ENCODE measurements at regions not wholly inside any gene's neighbourhood (a gene's known extent, or its start where the extent isn't known, plus 50 kb on each side); places are given as distances from the start of the nearest gene placed in this dataset.

- no peak overlapping the region for H3K4me3 ChIP-seq (ENCODE audit: low read depth in 2 of 2, low read length in 2 of 2)
- H3K27me3 ChIP-seq (ENCODE audit: control insufficient read depth, insufficient read depth, low read length) = peaks cover 8% of the 10 kb centered on the region; the same call in 1 of the 2 replicates
- DNase-seq (ENCODE audit: low read depth, low spot score) = no peak
- in situ Hi-C loops (cut with HindIII; ENCODE audit: low pct_unique_long_range_greater_than_20kb, low sequenced_read_pairs) (no loop called here), intact Hi-C loops (cut with micrococcal nuclease; ENCODE audit: unreplicated experiment) (no loop called here)
- ChIA-PET POLR2A (no interaction called here), CTCF (no interaction called here)
- no peak for ATAC-seq
- TF ChIP-seq CTCF (IDR thresholded peaks at IDR 0.05) = no peak
- no peak for TF ChIP-seq REST (IDR thresholded peaks at IDR 0.05; ENCODE audit: insufficient read depth in 1 of 2, low read depth in 2 of 2, low read length in 1 of 2)
- no peak for TF ChIP-seq TCF7L2 (IDR thresholded peaks at IDR 0.05; ENCODE audit: low read depth, low read length)
- no peak for TF ChIP-seq SIN3A (IDR thresholded peaks at IDR 0.05; ENCODE audit: borderline replicate concordance, insufficient read depth, low read depth, low read length)
- no peak for TF ChIP-seq POLR2AphosphoS5 (IDR thresholded peaks at IDR 0.05; ENCODE audit: low read depth, low read length)
- no peaks in the 10 kb centered on the region for H3K9me3 ChIP-seq (ENCODE audit: control insufficient read depth, insufficient read depth, low read depth, low read length)
- no peaks in the 10 kb centered on the region for H3K4me1 ChIP-seq (ENCODE audit: control insufficient read depth, insufficient read depth, low read length)
- H3K27ac ChIP-seq (ENCODE audit: low read length) = no peak overlapping the region
- no TSS peak for BruUV-seq (replicated peaks)
- no peaks in the 10 kb centered on the region for H3K36me3 ChIP-seq (ENCODE audit: control insufficient read depth, insufficient read depth, low read length)
These were observed 143.8 kb upstream of the BMPER start for GRCh38 chr7:33761449-33762080.

DNA sequence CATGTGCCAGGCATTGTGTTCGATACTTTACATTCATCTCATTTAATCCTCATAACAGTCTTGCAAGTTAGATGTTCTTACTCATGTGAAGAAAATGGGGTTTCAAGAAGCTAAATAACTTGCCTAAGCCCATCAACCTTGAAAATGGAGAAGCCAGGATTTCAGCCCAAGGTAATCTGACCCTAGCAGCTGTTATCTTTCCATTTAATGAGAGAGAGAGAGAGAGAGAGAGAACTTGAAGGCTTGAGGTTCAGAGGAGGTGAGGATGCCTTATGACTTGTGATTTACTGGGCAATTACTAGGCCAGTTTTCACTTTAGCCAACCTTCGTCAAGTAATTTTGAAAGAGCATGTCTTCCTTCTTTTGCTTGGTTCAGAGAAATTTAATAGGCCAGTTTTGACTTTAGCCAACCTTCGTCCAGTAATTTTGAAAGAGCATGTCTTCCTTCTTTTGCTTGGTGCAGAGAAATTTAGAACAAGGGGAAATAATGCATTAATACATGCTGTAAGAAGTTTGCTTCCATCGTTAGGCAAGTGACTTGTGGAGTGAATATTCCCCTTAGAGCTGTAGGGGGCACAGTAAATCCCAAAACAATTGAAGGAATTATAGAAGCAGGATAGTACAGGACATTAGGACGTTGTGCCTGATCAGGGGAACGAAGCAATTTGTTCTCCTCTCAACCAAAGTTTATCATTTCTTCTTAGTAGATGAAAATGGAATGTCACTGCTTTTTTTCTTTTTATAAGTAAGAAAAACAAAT, 143.0 kb upstream of the BMPER start:
- Histone ChIP-seq H3K27ac (ENCODE audit: low read length) (no peak overlapping the region), H3K4me1 (ENCODE audit: control insufficient read depth, insufficient read depth, low read length) (no peaks in the 10 kb centered on the region), H3K4me3 (ENCODE audit: low read depth in 2 of 2, low read length in 2 of 2) (no peak overlapping the region), H3K36me3 (ENCODE audit: control insufficient read depth, insufficient read depth, low read length) (no peaks in the 10 kb centered on the region), H3K27me3 (ENCODE audit: control insufficient read depth, insufficient read depth, low read length) (peaks cover 8% of the 10 kb centered on the region; the same call in 1 of the 2 replicates), H3K9me3 (ENCODE audit: control insufficient read depth, insufficient read depth, low read depth, low read length) (no peaks in the 10 kb centered on the region)
- TF ChIP-seq SIN3A (IDR thresholded peaks at IDR 0.05; ENCODE audit: borderline replicate concordance, insufficient read depth, low read depth, low read length) (no peak), CTCF (IDR thresholded peaks at IDR 0.05) (no peak), POLR2AphosphoS5 (IDR thresholded peaks at IDR 0.05; ENCODE audit: low read depth, low read length) (no peak), TCF7L2 (IDR thresholded peaks at IDR 0.05; ENCODE audit: low read depth, low read length) (no peak), REST (IDR thresholded peaks at IDR 0.05; ENCODE audit: insufficient read depth in 1 of 2, low read depth in 2 of 2, low read length in 1 of 2) (no peak)
- CTCF ChIA-PET = no interaction called here
- ATAC-seq = no peak
- POLR2A ChIA-PET = no interaction called here
- no peak for DNase-seq (ENCODE audit: low read depth, low spot score)
- in situ Hi-C loops (cut with HindIII; ENCODE audit: low pct_unique_long_range_greater_than_20kb, low sequenced_read_pairs) (no loop called here), intact Hi-C loops (cut with micrococcal nuclease; ENCODE audit: unreplicated experiment) (no loop called here)
- BruUV-seq (replicated peaks) = no TSS peak
